GM10248 (cell line): ENCODE measurements at regions not wholly inside any gene's neighbourhood (a gene's known extent, or its start where the extent isn't known, plus 50 kb on each side); places are given as distances from the start of the nearest gene placed in this dataset.
"Not testable (repeated sequence)": the region's sequence is repeated elsewhere in the genome, so short reads cannot be mapped to it uniquely, and the experiment has no call there.

Experiments used
- CTCF ChIA-PET: fragments of 300-600 bp; sonication (Branson Sonifier 250); formaldehyde crosslinking; extraction: SDS; loops from one replicate; lab custom pipeline; 2021; ENCODE audit warnings: antibody characterized with exemption; lab: Yijun Ruan, JAX
- POLR2A ChIA-PET: fragments of 350-650 bp; sonication (Branson Sonifier 250); formaldehyde crosslinking; extraction: SDS; loops from one replicate; lab custom pipeline; 2020; ENCODE audit warnings: antibody characterized with exemption; lab: Yijun Ruan, JAX
- DNase-seq: peaks from one replicate; pipeline ENCODE4 v3.0.0; 2012; ENCODE audit errors: extremely low spot score
- TF ChIP-seq, protein P1 (sequence below): IDR thresholded peaks from 2 replicates; pipeline ENCODE4 v1.5.1; 2012; ENCODE audit warnings: mild to moderate bottlenecking, low read depth; ENCODE audit errors: extremely low read depth, missing control alignments, control extremely low read depth

DNA sequence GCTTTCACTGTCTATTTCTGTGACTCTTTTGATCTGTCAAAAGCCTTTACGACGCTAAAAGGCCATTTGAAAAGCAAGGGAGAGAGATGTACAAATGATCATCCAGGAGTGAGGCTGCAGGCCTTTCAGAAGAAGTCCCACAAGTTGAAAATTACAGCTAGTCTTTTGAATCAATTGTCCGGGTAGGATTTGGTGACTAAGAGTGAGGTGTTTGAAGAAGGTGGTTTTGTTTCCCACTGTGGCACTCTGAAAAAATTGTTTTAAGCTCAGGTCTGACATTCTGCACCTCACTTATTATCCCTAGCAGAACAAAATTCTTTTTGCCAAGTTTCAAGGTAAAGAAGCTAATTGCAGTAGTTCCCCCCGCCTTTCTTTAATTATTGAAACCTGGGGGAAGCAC, 50.8 kb upstream of the TMEM108 start:
- DNase-seq: no peak
- CTCF ChIA-PET: interaction anchor here (1.1 kb wide), 1 partner anchor 11 kb away, joined by 4 read pairs; no protein-coding TSS in a partner anchor
- POLR2A ChIA-PET: no interaction called here
- TF ChIP-seq, protein P1, sequence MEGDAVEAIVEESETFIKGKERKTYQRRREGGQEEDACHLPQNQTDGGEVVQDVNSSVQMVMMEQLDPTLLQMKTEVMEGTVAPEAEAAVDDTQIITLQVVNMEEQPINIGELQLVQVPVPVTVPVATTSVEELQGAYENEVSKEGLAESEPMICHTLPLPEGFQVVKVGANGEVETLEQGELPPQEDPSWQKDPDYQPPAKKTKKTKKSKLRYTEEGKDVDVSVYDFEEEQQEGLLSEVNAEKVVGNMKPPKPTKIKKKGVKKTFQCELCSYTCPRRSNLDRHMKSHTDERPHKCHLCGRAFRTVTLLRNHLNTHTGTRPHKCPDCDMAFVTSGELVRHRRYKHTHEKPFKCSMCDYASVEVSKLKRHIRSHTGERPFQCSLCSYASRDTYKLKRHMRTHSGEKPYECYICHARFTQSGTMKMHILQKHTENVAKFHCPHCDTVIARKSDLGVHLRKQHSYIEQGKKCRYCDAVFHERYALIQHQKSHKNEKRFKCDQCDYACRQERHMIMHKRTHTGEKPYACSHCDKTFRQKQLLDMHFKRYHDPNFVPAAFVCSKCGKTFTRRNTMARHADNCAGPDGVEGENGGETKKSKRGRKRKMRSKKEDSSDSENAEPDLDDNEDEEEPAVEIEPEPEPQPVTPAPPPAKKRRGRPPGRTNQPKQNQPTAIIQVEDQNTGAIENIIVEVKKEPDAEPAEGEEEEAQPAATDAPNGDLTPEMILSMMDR: no peak

DNA sequence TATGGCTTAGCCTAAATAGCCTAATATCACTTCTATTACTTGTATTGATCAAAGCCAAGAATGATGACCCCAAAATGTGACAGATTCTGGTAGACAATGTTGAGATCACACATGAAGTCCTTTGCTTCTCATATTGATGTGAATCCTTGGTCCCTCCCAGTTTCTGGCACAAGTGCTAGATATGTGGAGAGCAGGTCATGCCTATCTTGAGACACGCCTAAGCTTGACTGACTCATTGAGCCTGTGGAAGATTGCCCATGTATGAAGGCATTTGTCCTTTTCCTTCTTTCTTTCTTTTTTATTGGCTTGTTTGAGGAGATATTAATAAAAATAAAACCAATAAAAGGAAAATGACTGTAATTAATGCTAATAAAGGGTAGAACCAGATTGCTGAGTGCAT, 54.0 kb upstream of the TMEM108 start:
- TF ChIP-seq, protein P1: no peak
- CTCF ChIA-PET: no interaction called here
- POLR2A ChIA-PET: no interaction called here
- DNase-seq: no peak

DNA sequence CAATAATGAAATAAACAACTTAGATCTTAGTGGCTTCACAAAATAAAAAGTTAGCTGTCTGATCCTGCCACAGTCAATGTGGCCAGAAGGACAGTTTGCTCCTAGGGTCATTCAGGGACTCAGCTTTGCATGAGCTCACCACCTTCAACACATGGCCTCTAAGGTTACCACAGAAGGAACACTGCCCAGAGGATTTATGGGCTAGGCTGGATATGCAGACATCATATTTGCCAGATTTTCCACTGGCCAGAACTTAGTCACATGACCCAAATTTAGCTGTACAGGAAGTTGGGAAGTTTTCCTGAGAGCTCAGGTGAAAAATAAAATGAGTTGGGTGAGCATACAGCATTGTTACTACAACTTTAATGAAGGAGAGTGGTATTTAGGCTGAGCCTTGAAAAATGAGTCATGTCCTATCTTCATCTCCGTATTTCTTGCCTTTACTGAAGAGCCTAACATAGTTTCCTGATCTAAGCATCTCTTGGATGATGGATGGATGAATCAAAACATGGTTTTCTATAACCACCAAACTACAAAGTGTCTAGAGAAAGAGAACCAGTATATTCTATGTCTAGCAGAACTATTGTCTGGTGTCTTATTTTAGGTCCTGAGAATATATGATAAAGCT, 54.9 kb upstream of the TMEM108 start:
- DNase-seq: no peak
- TF ChIP-seq, protein P1: no peak
- ChIA-PET CTCF (no interaction called here), POLR2A (no interaction called here)

DNA sequence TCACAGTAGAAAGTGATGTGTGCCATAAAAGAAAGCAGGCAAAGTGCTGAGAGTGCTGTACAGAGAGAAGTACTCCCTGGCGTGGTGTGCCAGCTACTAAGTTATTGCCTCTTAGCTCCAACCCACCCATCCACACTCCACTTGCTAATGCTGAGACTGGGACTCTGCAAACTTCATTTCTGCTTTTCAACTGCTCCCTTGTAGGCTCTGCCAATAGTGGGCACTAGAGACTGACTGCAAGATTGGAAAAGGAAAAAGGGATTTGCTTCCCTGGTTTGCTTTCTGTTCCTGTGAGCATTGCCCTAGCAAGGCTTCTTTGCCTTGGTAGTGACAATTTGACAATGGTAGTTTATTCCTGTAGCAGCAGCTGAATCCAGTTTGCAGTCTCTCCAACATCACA, 56.5 kb upstream of the TMEM108 start:
- TF ChIP-seq, protein P1: no peak
- no peak for DNase-seq
- POLR2A ChIA-PET: no interaction called here
- CTCF ChIA-PET: interaction anchor here (1.6 kb wide), 1 partner anchor 9 kb away, joined by 3 read pairs; no protein-coding TSS in a partner anchor

DNA sequence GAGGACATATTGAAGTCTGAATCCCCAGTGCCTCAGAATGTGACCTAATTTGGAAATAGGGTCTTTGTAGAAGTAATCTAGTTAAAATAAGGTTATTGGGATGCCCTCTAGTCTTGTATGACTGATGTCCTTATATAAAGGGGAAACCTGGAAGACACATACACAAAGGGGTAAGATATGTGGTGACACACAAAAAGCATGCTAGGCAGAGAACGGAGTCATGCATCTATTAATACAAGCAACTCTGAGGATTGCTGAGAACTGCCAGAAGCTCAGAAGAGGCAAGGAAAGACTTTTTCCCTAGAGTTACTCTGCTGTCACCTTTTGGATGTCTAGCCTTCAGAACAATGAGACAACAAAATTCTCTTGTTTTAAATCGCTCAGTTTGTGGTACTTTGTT, 58.1 kb upstream of the TMEM108 start:
- DNase-seq: no peak
- TF ChIP-seq, protein P1: no peak
- POLR2A ChIA-PET: no interaction called here
- CTCF ChIA-PET: interaction anchor here (1.6 kb wide), 1 partner anchor 11 kb away, joined by 3 read pairs; no protein-coding TSS in a partner anchor

DNA sequence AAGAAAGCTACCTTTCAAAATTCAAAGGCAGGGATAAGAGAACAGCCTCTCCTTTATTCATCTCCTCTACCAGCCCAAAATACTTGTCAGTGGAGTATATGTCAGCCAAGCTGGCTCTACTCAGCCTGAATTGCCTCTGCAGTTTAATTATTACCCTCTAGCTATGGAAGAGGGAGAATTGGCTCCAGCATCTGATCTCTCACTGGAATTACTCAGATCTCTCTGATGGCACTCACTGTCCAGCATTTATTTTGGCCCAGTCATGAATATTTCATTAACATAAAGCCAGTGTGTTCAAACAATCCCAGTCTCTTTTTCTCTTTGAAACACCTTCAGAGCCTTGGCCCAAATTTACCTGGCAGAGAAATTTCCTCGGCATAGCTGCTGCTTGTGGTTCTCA, 58.6 kb upstream of the TMEM108 start:
- ChIA-PET CTCF (no interaction called here), POLR2A (no interaction called here)

DNA sequence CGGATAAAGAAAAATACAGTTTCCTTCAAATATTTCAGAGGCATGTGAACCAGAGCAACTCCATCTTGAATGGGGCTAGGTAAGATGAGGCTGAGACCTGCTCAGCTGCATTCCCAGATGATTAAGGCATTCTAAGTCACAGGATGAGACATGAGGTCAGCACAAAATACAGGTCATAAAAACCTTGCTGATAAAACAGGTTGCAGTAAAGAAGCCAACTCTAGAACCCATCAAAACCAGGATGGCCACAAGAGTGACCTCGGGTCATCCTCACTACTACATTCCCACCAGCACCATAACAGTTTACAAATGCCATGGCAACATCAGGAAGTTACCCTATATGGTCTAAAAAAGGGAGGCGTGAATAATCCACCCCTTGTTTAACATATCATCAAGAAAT, 59.2 kb upstream of the TMEM108 start:
- CTCF ChIA-PET: interaction anchor here (1.5 kb wide), 1 partner anchor 17 kb away, joined by 4 read pairs; no protein-coding TSS in a partner anchor
- POLR2A ChIA-PET: not testable (repeated sequence)

More for the DNA sequence above, 58.6 kb upstream of the TMEM108 start:
- no peak for DNase-seq
- TF ChIP-seq, protein P1: no peak

More for the DNA sequence above, 59.2 kb upstream of the TMEM108 start:
- DNase-seq: not testable (repeated sequence)
